H9 (cell line): ENCODE measurements at regions not wholly inside any gene's neighbourhood (a gene's known extent, or its start where the extent isn't known, plus 50 kb on each side); places are given as distances from the start of the nearest gene placed in this dataset.

Source experiments
- DNase-seq: peaks from one replicate; pipeline ENCODE4 v3.0.0-alpha.2; 2017
- H2AFZ ChIP-seq: one replicate; pipeline ENCODE4 v1.6.1; 2013; ENCODE audit warnings: mild to moderate bottlenecking, low read length, control low read depth, moderate library complexity
- H2AK5ac ChIP-seq: 2 replicates; pipeline ENCODE4 v1.6.1; 2013; ENCODE audit warnings: low read length, control low read depth, mixed read lengths; ENCODE audit not compliant: insufficient read length
- H2BK120ac ChIP-seq: one replicate; pipeline ENCODE4 v1.6.1; 2013; ENCODE audit warnings: low read depth, mild to moderate bottlenecking, low read length, control low read depth, inconsistent platforms; ENCODE audit not compliant: poor library complexity, severe bottlenecking
- H2BK12ac ChIP-seq: 2 replicates; pipeline ENCODE4 v1.6.1; 2013; ENCODE audit warnings: low read length, control low read depth, mixed read lengths, low read depth; ENCODE audit not compliant: insufficient read length
- H2BK15ac ChIP-seq: 2 replicates; pipeline ENCODE4 v1.6.1; 2013; ENCODE audit warnings: low read depth, low read length, control low read depth
- H2BK20ac ChIP-seq: one replicate; pipeline ENCODE4 v1.6.1; 2013; ENCODE audit warnings: low read depth, mild to moderate bottlenecking, low read length, control low read depth, inconsistent platforms; ENCODE audit not compliant: poor library complexity, severe bottlenecking
- H2BK5ac ChIP-seq: 2 replicates; pipeline ENCODE4 v1.6.1; 2013; ENCODE audit warnings: low read length, control low read depth, mixed read lengths; ENCODE audit not compliant: insufficient read length
- H3K14ac ChIP-seq: 2 replicates; pipeline ENCODE4 v1.6.1; 2013; ENCODE audit warnings: low read length, control low read depth; ENCODE audit not compliant: insufficient read depth
- H3K18ac ChIP-seq: 2 replicates; pipeline ENCODE4 v1.6.1; 2013; ENCODE audit warnings: low read depth, mild to moderate bottlenecking, mixed read lengths, low read length, control low read depth; ENCODE audit not compliant: insufficient read length
- H3K23ac ChIP-seq: 2 replicates; pipeline ENCODE4 v1.6.1; 2013; ENCODE audit warnings: low read length, control low read depth, mixed read lengths, low read depth; ENCODE audit not compliant: insufficient read length
- H3K23me2 ChIP-seq: 2 replicates; pipeline ENCODE4 v1.6.1; 2013; ENCODE audit warnings: low read depth, mild to moderate bottlenecking, mixed read lengths, low read length, control low read depth; ENCODE audit not compliant: insufficient read length, poor library complexity, severe bottlenecking
- H3K27ac ChIP-seq: 2 replicates; pipeline ENCODE4 v1.5.1; 2013; ENCODE audit warnings: low read length, control low read depth, mixed read lengths, low read depth; ENCODE audit not compliant: insufficient read length
- H3K27me3 ChIP-seq: 2 replicates; pipeline ENCODE4 v1.6.1; 2013; ENCODE audit warnings: low read length, control low read depth, inconsistent platforms; ENCODE audit not compliant: insufficient read depth
- H3K4ac ChIP-seq: 2 replicates; pipeline ENCODE4 v1.6.1; 2013; ENCODE audit warnings: low read depth, mild to moderate bottlenecking, control low read depth, inconsistent platforms, low read length, moderate library complexity
- H3K4me1 ChIP-seq: 2 replicates; pipeline ENCODE4 v1.6.1; 2013; ENCODE audit warnings: low read length, control low read depth, inconsistent platforms; ENCODE audit not compliant: insufficient read depth
- H3K4me2 ChIP-seq: 2 replicates; pipeline ENCODE4 v1.6.1; 2013; ENCODE audit warnings: low read length, control low read depth, mixed read lengths; ENCODE audit not compliant: insufficient read length, insufficient read depth
- H3K56ac ChIP-seq: 2 replicates; pipeline ENCODE4 v1.6.1; 2013; ENCODE audit warnings: low read depth, mild to moderate bottlenecking, mixed read lengths, low read length, control low read depth; ENCODE audit not compliant: insufficient read length
- H3K79me1 ChIP-seq: 2 replicates; pipeline ENCODE4 v1.6.1; 2013; ENCODE audit warnings: low read depth, mild to moderate bottlenecking, moderate library complexity, low read length, control low read depth, inconsistent platforms; ENCODE audit not compliant: insufficient read depth, poor library complexity, severe bottlenecking
- H3K79me2 ChIP-seq: 2 replicates; pipeline ENCODE4 v1.6.1; 2013; ENCODE audit warnings: low read length, control low read depth, inconsistent platforms; ENCODE audit not compliant: insufficient read depth
- H3K9ac ChIP-seq: 2 replicates; pipeline ENCODE4 v1.6.1; 2013; ENCODE audit warnings: low read length, control low read depth, mixed read lengths; ENCODE audit not compliant: insufficient read length; ENCODE audit errors: extremely low read depth
- H3K9me3 ChIP-seq: one replicate; pipeline ENCODE4 v1.6.1; 2013; ENCODE audit warnings: low read depth, low read length, inconsistent platforms; ENCODE audit not compliant: control insufficient read depth
- H3T11ph ChIP-seq: one replicate; pipeline ENCODE4 v1.6.1; 2013; ENCODE audit warnings: mild to moderate bottlenecking, low read length, control low read depth, inconsistent platforms
- H4K20me1 ChIP-seq: one replicate; pipeline ENCODE4 v1.6.1; 2013; ENCODE audit not compliant: control insufficient read depth, insufficient read length, insufficient read depth
- H4K5ac ChIP-seq: 2 replicates; pipeline ENCODE4 v1.6.1; 2013; ENCODE audit warnings: low read depth, mild to moderate bottlenecking, mixed read lengths, low read length, control low read depth; ENCODE audit not compliant: insufficient read length
- H4K8ac ChIP-seq: replicated peaks from 2 replicates; pipeline ENCODE4 v1.6.1; 2013; ENCODE audit warnings: low read length, control low read depth, mixed read lengths, low read depth; ENCODE audit not compliant: insufficient read length
- H4K91ac ChIP-seq: 2 replicates; pipeline ENCODE4 v1.6.1; 2013; ENCODE audit warnings: low read depth, mild to moderate bottlenecking, moderate library complexity, mixed read lengths, low read length, control low read depth; ENCODE audit not compliant: insufficient read length
- H3K27ac Mint-ChIP-seq, 3 experiments: 2 replicates in 2 of 3; 3 replicates in 1 of 3; pipeline ENCODE4 v1.8.0; 2020 to 2021; ENCODE audit warnings: mixed read lengths in 3 of 3, mild to moderate bottlenecking in 1 of 3, moderate library complexity in 1 of 3
- H3K27me3 Mint-ChIP-seq: 2 replicates; pipeline ENCODE4 v1.8.0; 2021; ENCODE audit warnings: low read depth, mild to moderate bottlenecking, moderate library complexity, mixed read lengths
- H3K36me3 Mint-ChIP-seq, 3 experiments: 2 replicates in 2 of 3; 3 replicates in 1 of 3; pipeline ENCODE4 v1.8.0; 2020 to 2021; ENCODE audit warnings: low read depth in 3 of 3, mixed read lengths in 3 of 3; ENCODE audit not compliant: insufficient read depth in 1 of 3
- H3K4me1 Mint-ChIP-seq, 2 experiments: 2 replicates each; pipeline ENCODE4 v1.8.0; 2020; ENCODE audit warnings: mixed read lengths in 2 of 2
- H3K4me3 Mint-ChIP-seq, 2 experiments: 2 replicates in 1 of 2; 3 replicates in 1 of 2; pipeline ENCODE4 v1.8.0; 2020 to 2021; ENCODE audit warnings: mild to moderate bottlenecking in 2 of 2, mixed read lengths in 2 of 2, moderate library complexity in 1 of 2
- H3K9me3 Mint-ChIP-seq, 2 experiments: 2 replicates in 1 of 2; 3 replicates in 1 of 2; pipeline ENCODE4 v1.8.0; 2020; ENCODE audit warnings: mild to moderate bottlenecking in 2 of 2, mixed read lengths in 2 of 2, moderate library complexity in 1 of 2
- CTCF ChIP-seq: fragments of 200-600 bp; sonication (generic); conservative IDR thresholded peaks from 3 replicates; pipeline ENCODE4 v1.8.0; 2021; ENCODE audit warnings: antibody characterized with exemption, mild to moderate bottlenecking
- WGBS: extraction: QIAGEN DNeasy Blood & Tissue Kit; methylation state at CpG from one replicate; pipeline ENCODE4 v1.1.7; 2013; ENCODE audit warnings: missing lambda C conversion rate, low lambda C conversion rate, mixed read lengths; ENCODE audit not compliant: insufficient read length; ENCODE audit errors: extremely low coverage; 5-methylcytosine and 5-hydroxymethylcytosine counted together

- H3K9me3 ChIP-seq = no peaks in the 10 kb centered on the region
- H3K14ac ChIP-seq = no peak overlapping the region
- H3K4ac ChIP-seq = no peak overlapping the region
- H3K79me2 ChIP-seq = no peaks in the 10 kb centered on the region
- no peak overlapping the region for H4K91ac ChIP-seq
- no peak overlapping the region for H3K27ac ChIP-seq
- no peak overlapping the region for H3K18ac ChIP-seq
- no peak overlapping the region for H4K8ac ChIP-seq
- Mint-ChIP-seq H3K4me1 (peaks cover 15 to 18% of the 10 kb centered on the region in 2 experiments), H3K27ac (no peak overlapping the region), H3K27me3 (no peaks in the 10 kb centered on the region), H3K36me3 (peaks cover 7 to 30% (median 28%) of the 10 kb centered on the region in 3 experiments), H3K4me3 (no peak overlapping the region), H3K9me3 (peaks cover 19 to 21% of the 10 kb centered on the region in 2 experiments)
- H3K4me1 ChIP-seq = no peaks in the 10 kb centered on the region; the same call in 1 of the 2 replicates
- H3K56ac ChIP-seq = no peak overlapping the region
- WGBS = no CpG with 5 or more reads among the region's 3 CpGs
- no peak overlapping the region for H2BK5ac ChIP-seq
- H4K20me1 ChIP-seq = no peaks in the 10 kb centered on the region
- no peak overlapping the region for H2BK12ac ChIP-seq
- no peaks in the 10 kb centered on the region for H3K27me3 ChIP-seq
- no peak overlapping the region for H3T11ph ChIP-seq
- TF ChIP-seq CTCF = no peak
- H3K23ac ChIP-seq = no peak overlapping the region
- H2AFZ ChIP-seq = no peak overlapping the region
- no peak overlapping the region for H3K9ac ChIP-seq
- H3K23me2 ChIP-seq = no peaks in the 10 kb centered on the region
- no peak overlapping the region for H2BK15ac ChIP-seq
- H3K4me2 ChIP-seq = no peak overlapping the region
- no peak overlapping the region for H4K5ac ChIP-seq
- no peak overlapping the region for H2BK120ac ChIP-seq
- DNase-seq = no peak
- no peak overlapping the region for H2AK5ac ChIP-seq
- H2BK20ac ChIP-seq = no peak overlapping the region
- H3K79me1 ChIP-seq = no peaks in the 10 kb centered on the region
Measured at GRCh38 chr3:168696051-168696450, 600.3 kb upstream of the GOLIM4 start.
